ENCODE measurements at regions not wholly inside any gene's neighbourhood (a gene's known extent, or its start where the extent isn't known, plus 50 kb on each side); places are given as distances from the start of the nearest gene placed in this dataset.

GRCh38 chr6:14747881-14748520, 497.9 kb upstream of the JARID2 start:
- 77 to 80% methylated on average over 3 of the region's 3 CpGs for WGBS, 2 donors
- Histone ChIP-seq H3K4me3 (no peak overlapping the region), H3K9me3 (no peaks in the 10 kb centered on the region), H3K27ac (no peak overlapping the region), H3K36me3 (no peaks in the 10 kb centered on the region), H3K27me3 (no peaks in the 10 kb centered on the region), H3K4me1 (peaks cover 0 to 13% (median 0%) of the 10 kb centered on the region in 9 donors)
- intact Hi-C loops (cut with DNase I), result no loop called here
- ATAC-seq (no peak), DNase-seq (no peak)
- no peak for TF ChIP-seq CTCF (IDR thresholded peaks at IDR 0.05)

GRCh38 chr6:14748679-14749078, 497.2 kb upstream of the JARID2 start:
- ATAC-seq (no peak), DNase-seq (no peak)
- intact Hi-C loops (cut with DNase I), result no loop called here
- no peaks in the 10 kb centered on the region for H3K36me3 ChIP-seq
- H3K4me3 ChIP-seq, result no peak overlapping the region
- H3K27me3 ChIP-seq, result no peaks in the 10 kb centered on the region
- no peak overlapping the region for H3K27ac ChIP-seq
- H3K9me3 ChIP-seq, result no peaks in the 10 kb centered on the region
- 67 to 91% methylated on average over 4 of the region's 4 CpGs for WGBS, 2 donors
- no peak for TF ChIP-seq CTCF (IDR thresholded peaks at IDR 0.05)
- H3K4me1 ChIP-seq, result peaks cover 0 to 6% (median 0%) of the 10 kb centered on the region in 9 donors

- H3K27ac ChIP-seq, result no peak overlapping the region
- no peak for DNase-seq
- no peaks in the 10 kb centered on the region for H3K27me3 ChIP-seq
- 91% methylated on average over 6 of the region's 6 CpGs for WGBS, 2 donors
- intact Hi-C loops (cut with DNase I), result no loop called here
- no peaks in the 10 kb centered on the region for H3K36me3 ChIP-seq
- no peak overlapping the region for H3K4me3 ChIP-seq
- no peak for TF ChIP-seq CTCF (IDR thresholded peaks at IDR 0.05)
- no peaks in the 10 kb centered on the region for H3K4me1 ChIP-seq
- H3K9me3 ChIP-seq, result no peaks in the 10 kb centered on the region
- ATAC-seq, result no peak
Observed at GRCh38 chr6:14750059-14750661, 495.7 kb upstream of the JARID2 start.

GRCh38 chr6:14751645-14752175, 494.2 kb upstream of the JARID2 start:
- 78 to 85% methylated on average over 7 of the region's 7 CpGs for WGBS, 2 donors
- no peak overlapping the region for H3K27ac ChIP-seq

More at GRCh38 chr6:14751645-14752175, 494.2 kb upstream of the JARID2 start:
- Histone ChIP-seq H3K4me3 (no peak overlapping the region), H3K4me1 (peaks cover 0 to 5% (median 0%) of the 10 kb centered on the region in 9 donors), H3K36me3 (no peaks in the 10 kb centered on the region), H3K27me3 (no peaks in the 10 kb centered on the region), H3K9me3 (no peaks in the 10 kb centered on the region)
- ATAC-seq (no peak), DNase-seq (no peak)
- TF ChIP-seq CTCF (IDR thresholded peaks at IDR 0.05), result no peak
- intact Hi-C loops (cut with DNase I), result no loop called here
